Parathyroid adenoma (tissue), 2 donors: ENCODE measurements at regions not wholly inside any gene's neighbourhood (a gene's known extent, or its start where the extent isn't known, plus 50 kb on each side); places are given as distances from the start of the nearest gene placed in this dataset.

ENCODE experiments used
- H2AFZ ChIP-seq: fragments of 300-600 bp; sonication (generic); one replicate; pipeline ENCODE4 v1.7.0; 2017; ENCODE audit warnings: antibody characterized with exemption, mild to moderate bottlenecking
- H3K27ac ChIP-seq: fragments of 300-600 bp; sonication (generic); one replicate; pipeline ENCODE4 v1.7.0; 2017
- H3K27me3 ChIP-seq: fragments of 300-600 bp; sonication (generic); one replicate; pipeline ENCODE4 v1.7.0; 2017; ENCODE audit warnings: low read length; ENCODE audit not compliant: control insufficient read depth, insufficient read depth
- H3K36me3 ChIP-seq: fragments of 300-600 bp; sonication (generic); one replicate; pipeline ENCODE4 v1.7.0; 2017; ENCODE audit warnings: low read length; ENCODE audit not compliant: control insufficient read depth, insufficient read depth
- H3K4me1 ChIP-seq: fragments of 300-600 bp; sonication (generic); one replicate; pipeline ENCODE4 v1.7.0; 2017; ENCODE audit warnings: control low read depth
- H3K4me2 ChIP-seq: fragments of 300-600 bp; sonication (generic); one replicate; pipeline ENCODE4 v1.7.0; 2017; ENCODE audit warnings: low read length
- H3K4me3 ChIP-seq: fragments of 300-600 bp; sonication (generic); one replicate; pipeline ENCODE4 v1.7.0; 2017; ENCODE audit warnings: low read depth, low read length
- H3K79me2 ChIP-seq: fragments of 300-600 bp; sonication (generic); one replicate; pipeline ENCODE4 v1.7.0; 2017; ENCODE audit warnings: control low read depth
- H3K9ac ChIP-seq: fragments of 300-600 bp; sonication (generic); one replicate; pipeline ENCODE4 v1.7.0; 2017; ENCODE audit warnings: mild to moderate bottlenecking
- H3K9me3 ChIP-seq: fragments of 300-600 bp; sonication (generic); one replicate; pipeline ENCODE4 v1.7.0; 2017; ENCODE audit warnings: low read length; ENCODE audit not compliant: control insufficient read depth
- TF ChIP-seq, protein P1 (sequence below): fragments of 300-600 bp; sonication (generic); IDR thresholded peaks from one replicate; pipeline ENCODE4 v1.7.0; 2017; ENCODE audit warnings: antibody characterized with exemption, mild to moderate bottlenecking
- donor health status: primary hyperparathyroidism.

DNA sequence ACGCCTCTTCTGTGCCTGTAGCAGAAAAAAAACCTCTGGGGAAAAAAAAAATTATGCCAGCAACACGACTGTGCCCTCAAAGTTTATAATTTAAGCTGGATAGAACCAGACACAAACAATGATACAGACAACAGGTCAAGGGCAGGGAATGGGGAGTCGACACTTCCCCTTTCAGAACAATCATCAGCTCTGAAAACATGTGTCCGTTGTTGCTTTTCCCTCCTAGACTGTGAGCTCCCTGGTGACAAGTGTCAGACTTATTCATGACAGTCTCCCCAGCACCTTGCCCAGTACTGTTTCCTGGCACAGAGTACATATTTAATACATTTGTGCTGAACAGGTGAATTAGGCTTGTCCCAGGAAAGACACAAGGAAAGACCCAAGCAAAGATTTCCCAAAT is 178.3 kb downstream of the SOX9 start:
- no peak overlapping the region for H2AFZ ChIP-seq
- H3K9ac ChIP-seq, result no peak overlapping the region
- H3K9me3 ChIP-seq, result no peaks in the 10 kb centered on the region
- H3K4me2 ChIP-seq, result no peak overlapping the region
- H3K79me2 ChIP-seq, result no peaks in the 10 kb centered on the region
- H3K4me1 ChIP-seq, result no peaks in the 10 kb centered on the region
- no peaks in the 10 kb centered on the region for H3K27me3 ChIP-seq
- TF ChIP-seq, protein P1, sequence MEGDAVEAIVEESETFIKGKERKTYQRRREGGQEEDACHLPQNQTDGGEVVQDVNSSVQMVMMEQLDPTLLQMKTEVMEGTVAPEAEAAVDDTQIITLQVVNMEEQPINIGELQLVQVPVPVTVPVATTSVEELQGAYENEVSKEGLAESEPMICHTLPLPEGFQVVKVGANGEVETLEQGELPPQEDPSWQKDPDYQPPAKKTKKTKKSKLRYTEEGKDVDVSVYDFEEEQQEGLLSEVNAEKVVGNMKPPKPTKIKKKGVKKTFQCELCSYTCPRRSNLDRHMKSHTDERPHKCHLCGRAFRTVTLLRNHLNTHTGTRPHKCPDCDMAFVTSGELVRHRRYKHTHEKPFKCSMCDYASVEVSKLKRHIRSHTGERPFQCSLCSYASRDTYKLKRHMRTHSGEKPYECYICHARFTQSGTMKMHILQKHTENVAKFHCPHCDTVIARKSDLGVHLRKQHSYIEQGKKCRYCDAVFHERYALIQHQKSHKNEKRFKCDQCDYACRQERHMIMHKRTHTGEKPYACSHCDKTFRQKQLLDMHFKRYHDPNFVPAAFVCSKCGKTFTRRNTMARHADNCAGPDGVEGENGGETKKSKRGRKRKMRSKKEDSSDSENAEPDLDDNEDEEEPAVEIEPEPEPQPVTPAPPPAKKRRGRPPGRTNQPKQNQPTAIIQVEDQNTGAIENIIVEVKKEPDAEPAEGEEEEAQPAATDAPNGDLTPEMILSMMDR, result no peak
- H3K27ac ChIP-seq, result no peak overlapping the region
- no peak overlapping the region for H3K4me3 ChIP-seq
- no peaks in the 10 kb centered on the region for H3K36me3 ChIP-seq

DNA sequence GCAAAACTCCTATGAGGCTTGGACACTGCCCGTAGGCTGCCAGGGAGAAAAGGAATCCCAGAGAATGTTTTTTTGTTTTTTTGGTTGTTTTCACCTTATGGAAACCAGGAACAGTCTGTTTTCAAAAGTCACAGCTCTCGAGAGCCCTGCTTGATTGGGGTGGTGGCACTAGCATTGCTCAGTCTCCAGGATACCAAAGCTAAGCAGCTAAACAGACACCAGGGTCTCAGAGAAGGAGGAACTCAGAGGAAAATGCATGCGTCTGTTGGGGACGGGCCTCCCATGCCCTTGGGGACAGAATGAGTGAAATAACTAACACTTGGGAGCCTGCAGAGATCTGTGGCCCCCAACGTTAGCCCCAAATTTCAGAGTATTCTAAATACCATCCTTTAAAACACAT is 178.8 kb downstream of the SOX9 start:
- no peaks in the 10 kb centered on the region for H3K27me3 ChIP-seq
- H2AFZ ChIP-seq, result no peak overlapping the region
- H3K79me2 ChIP-seq, result no peaks in the 10 kb centered on the region
- H3K4me1 ChIP-seq, result no peaks in the 10 kb centered on the region
- H3K36me3 ChIP-seq, result no peaks in the 10 kb centered on the region
- no peaks in the 10 kb centered on the region for H3K9me3 ChIP-seq
- TF ChIP-seq, protein P1, result no peak
- no peak overlapping the region for H3K4me2 ChIP-seq
- no peak overlapping the region for H3K4me3 ChIP-seq
- no peak overlapping the region for H3K9ac ChIP-seq
- no peak overlapping the region for H3K27ac ChIP-seq

- TF ChIP-seq, protein P1, result no peak
- H3K4me3 ChIP-seq, result no peak overlapping the region
- no peak overlapping the region for H3K4me2 ChIP-seq
- H3K27ac ChIP-seq, result no peak overlapping the region
- H3K9ac ChIP-seq, result no peak overlapping the region
- H3K9me3 ChIP-seq, result no peaks in the 10 kb centered on the region
- no peaks in the 10 kb centered on the region for H3K27me3 ChIP-seq
- H3K36me3 ChIP-seq, result no peaks in the 10 kb centered on the region
- no peaks in the 10 kb centered on the region for H3K4me1 ChIP-seq
- H3K79me2 ChIP-seq, result no peaks in the 10 kb centered on the region
- no peak overlapping the region for H2AFZ ChIP-seq
These were observed 181.1 kb downstream of the SOX9 start for GRCh38 chr17:72301887-72302286.

GRCh38 chr17:72302735-72303134 is 181.9 kb downstream of the SOX9 start:
- no peaks in the 10 kb centered on the region for H3K27me3 ChIP-seq
- no peaks in the 10 kb centered on the region for H3K9me3 ChIP-seq
- H3K27ac ChIP-seq, result no peak overlapping the region
- no peaks in the 10 kb centered on the region for H3K79me2 ChIP-seq
- no peak overlapping the region for H3K4me2 ChIP-seq
- TF ChIP-seq, protein P1, result no peak
- H2AFZ ChIP-seq, result no peak overlapping the region
- H3K36me3 ChIP-seq, result no peaks in the 10 kb centered on the region
- no peak overlapping the region for H3K4me3 ChIP-seq
- no peaks in the 10 kb centered on the region for H3K4me1 ChIP-seq
- H3K9ac ChIP-seq, result no peak overlapping the region
